Activated naive CD8-positive, alpha-beta T cell treated with anti-CD3 and anti-CD28 coated beads, Interleukin-2, amount 10 ng/mL, durations not matched to agents 7 days and 5 days (primary cell): ENCODE measurements at regions not wholly inside any gene's neighbourhood (a gene's known extent, or its start where the extent isn't known, plus 50 kb on each side); places are given as distances from the start of the nearest gene placed in this dataset.

Experiments
- ATAC-seq: fragments of 150-1000 bp; cut with Tn5 transposase; one replicate; pipeline ENCODE4 v1.10.0; 2021; ENCODE audit warnings: low read depth, moderate library complexity
- POLR2A ChIA-PET: fragments of 350-600 bp; sonication (Branson Sonifier 250); formaldehyde crosslinking; loops from one replicate; lab custom pipeline; 2021; ENCODE audit warnings: antibody characterized with exemption; lab: Charles Lee
- DNase-seq: peaks from one replicate; pipeline ENCODE4 v3.0.0; 2021
- H3K27ac Mint-ChIP-seq: one replicate; pipeline ENCODE4 v1.8.0; 2022; ENCODE audit warnings: mild to moderate bottlenecking, mixed read lengths
- H3K27me3 Mint-ChIP-seq: one replicate; pipeline ENCODE4 v1.8.0; 2022; ENCODE audit warnings: mild to moderate bottlenecking, moderate library complexity, mixed read lengths
- H3K36me3 Mint-ChIP-seq: one replicate; pipeline ENCODE4 v1.8.0; 2021; ENCODE audit warnings: mild to moderate bottlenecking, mixed read lengths
- H3K4me1 Mint-ChIP-seq: one replicate; pipeline ENCODE4 v1.8.0; 2021; ENCODE audit warnings: mixed read lengths
- H3K4me3 Mint-ChIP-seq: one replicate; pipeline ENCODE4 v1.8.0; 2022; ENCODE audit warnings: mild to moderate bottlenecking, moderate library complexity, mixed read lengths
- H3K9me3 Mint-ChIP-seq: one replicate; pipeline ENCODE4 v1.8.0; 2021; ENCODE audit warnings: mixed read lengths

- Mint-ChIP-seq H3K27me3 (no peaks in the 10 kb centered on the region), H3K27ac (no peak overlapping the region), H3K36me3 (peaks cover 3% of the 10 kb centered on the region), H3K4me1 (peaks cover 4% of the 10 kb centered on the region), H3K9me3 (peaks cover 7% of the 10 kb centered on the region), H3K4me3 (no peak overlapping the region)
- POLR2A ChIA-PET: no interaction called here
- no peak for DNase-seq
- ATAC-seq: no peak
Measured at GRCh38 chr12:32052212-32052713, 54.4 kb upstream of the BICD1 start.

- POLR2A ChIA-PET: no interaction called here
- no peak overlapping the region for H3K27ac Mint-ChIP-seq
- peaks cover 7% of the 10 kb centered on the region for H3K9me3 Mint-ChIP-seq
- H3K36me3 Mint-ChIP-seq: peaks cover 3% of the 10 kb centered on the region
- H3K4me1 Mint-ChIP-seq: peaks cover under 1% of the 10 kb centered on the region
- no peak for ATAC-seq
- no peak for DNase-seq
- no peaks in the 10 kb centered on the region for H3K27me3 Mint-ChIP-seq
- no peak overlapping the region for H3K4me3 Mint-ChIP-seq
Measured at GRCh38 chr12:32053881-32054624, 52.6 kb upstream of the BICD1 start.
